IPS-NIHi11 (cell line): ENCODE measurements at regions not wholly inside any gene's neighbourhood (a gene's known extent, or its start where the extent isn't known, plus 50 kb on each side); places are given as distances from the start of the nearest gene placed in this dataset.
"Not testable (repeated sequence)": the region's sequence is repeated elsewhere in the genome, so short reads cannot be mapped to it uniquely, and the experiment has no call there.

Source experiments
- DNase-seq: peaks from one replicate; pipeline ENCODE4 v3.0.0; 2012; ENCODE audit warnings: mixed read lengths, low spot score

GRCh38 chr13:80550971-80551441, 210.1 kb upstream of the SPRY2 start:
- DNase-seq = no peak

- DNase-seq = no peak
Observed at GRCh38 chr13:80548915-80549314, 208.0 kb upstream of the SPRY2 start.

DNA sequence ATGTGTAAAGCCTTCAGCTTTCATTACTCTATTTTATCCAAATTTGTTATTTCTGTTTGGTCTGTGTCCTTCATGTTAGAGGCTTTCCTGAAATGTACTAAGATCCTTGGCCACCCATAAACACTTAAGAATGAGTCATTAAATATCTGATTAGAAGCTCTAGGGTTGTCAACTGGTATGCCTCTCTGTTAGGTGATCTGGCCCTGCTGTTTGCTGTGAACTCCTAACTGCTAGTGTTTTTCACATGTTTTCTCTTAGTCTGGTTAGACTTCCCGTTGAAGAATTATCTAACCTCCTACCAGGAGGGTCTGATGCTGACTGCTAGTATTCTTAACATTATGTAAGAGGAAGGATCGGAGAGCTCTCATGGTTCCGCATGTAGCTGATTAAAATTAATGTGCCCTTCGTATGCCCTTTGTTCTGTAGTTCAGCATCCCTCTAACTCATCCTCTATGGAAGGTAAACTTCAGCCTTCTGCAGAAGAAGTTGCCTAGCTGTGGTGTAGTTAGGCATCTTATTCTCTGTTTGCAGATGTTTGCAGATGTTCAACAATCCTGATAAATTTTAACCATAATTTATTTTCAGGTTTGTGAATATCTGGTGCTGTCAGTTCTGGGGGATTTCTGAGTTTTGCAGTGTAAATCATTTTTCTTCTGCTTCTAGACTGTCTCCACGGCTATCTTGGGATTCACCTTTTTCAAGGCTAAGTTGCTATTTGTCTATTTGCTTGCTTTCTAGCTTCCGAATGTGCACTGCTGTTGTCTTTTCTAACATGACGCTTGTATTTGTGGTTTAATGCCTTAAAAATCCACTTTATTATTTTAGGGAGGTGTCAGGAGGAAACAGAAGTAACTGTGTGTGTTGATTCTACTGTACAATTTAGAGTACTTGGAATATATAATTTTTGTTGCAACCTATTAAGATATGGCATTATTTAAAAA, 207.2 kb upstream of the SPRY2 start:
- no peak for DNase-seq

- no peak for DNase-seq
Observed at GRCh38 chr13:80547341-80547740, 206.4 kb upstream of the SPRY2 start.

GRCh38 chr13:80533175-80533574, 192.2 kb upstream of the SPRY2 start:
- DNase-seq = no peak

GRCh38 chr13:80530902-80531301, 190.0 kb upstream of the SPRY2 start:
- DNase-seq = no peak

DNA sequence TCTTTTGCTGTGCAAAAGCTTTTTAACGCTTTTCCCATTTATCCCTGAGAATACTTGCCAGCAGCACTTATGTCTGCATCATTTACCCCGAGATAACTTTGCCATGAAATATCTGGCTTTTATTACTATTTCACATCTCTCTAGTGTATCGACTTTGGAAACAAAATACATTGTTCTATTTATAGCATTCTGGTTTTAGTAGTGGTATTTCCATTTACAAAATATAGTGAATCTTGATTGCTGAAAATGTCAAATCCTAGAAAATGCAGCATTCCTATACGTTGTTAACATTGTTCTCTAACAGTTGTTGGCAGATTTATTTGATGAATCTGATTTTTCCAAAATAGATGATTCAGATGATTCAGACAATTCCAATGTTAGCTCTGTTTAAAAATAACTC, 189.3 kb upstream of the SPRY2 start:
- DNase-seq = no peak

- no peak for DNase-seq
Observed at GRCh38 chr13:80529734-80530133, 188.8 kb upstream of the SPRY2 start.

GRCh38 chr13:80528733-80529132, 187.8 kb upstream of the SPRY2 start:
- DNase-seq = no peak

- no peak for DNase-seq
Observed at GRCh38 chr13:80527400-80527799, 186.5 kb upstream of the SPRY2 start.

DNA sequence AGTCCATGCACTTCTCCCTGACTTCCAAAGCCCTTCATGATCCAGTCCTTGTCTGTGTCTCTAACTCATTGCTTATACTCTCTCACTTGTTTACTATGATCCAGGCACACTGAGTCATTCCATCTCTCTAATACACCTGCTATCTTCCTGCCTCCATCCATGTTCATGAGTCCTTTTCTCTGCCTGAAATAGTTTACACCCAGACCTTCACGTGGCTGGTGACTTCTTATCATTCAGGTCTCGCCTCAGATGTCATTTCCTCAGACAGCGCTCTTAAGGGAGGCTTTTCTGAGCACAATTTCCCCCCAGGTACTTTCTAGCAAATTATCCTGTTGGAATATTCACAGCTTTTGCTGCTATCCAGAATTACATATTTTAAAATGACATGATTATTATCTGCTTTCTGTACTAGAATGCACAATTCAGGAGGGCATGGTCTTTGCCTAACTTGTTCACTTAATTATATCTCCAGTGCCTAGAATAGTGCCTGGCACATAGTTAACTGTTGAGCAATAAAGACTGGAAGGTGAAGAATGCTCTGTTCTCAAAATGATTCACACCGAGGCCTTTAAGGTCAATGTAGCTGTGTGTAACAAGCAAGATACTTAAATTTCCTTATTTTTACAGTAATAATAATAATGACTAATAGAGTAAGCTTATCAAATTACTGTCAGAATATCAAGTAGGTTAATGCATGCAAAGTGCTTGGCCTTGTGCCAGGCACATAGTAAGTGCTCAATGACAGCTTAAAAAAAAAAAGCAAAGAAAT, 183.7 kb upstream of the SPRY2 start:
- no peak for DNase-seq

DNA sequence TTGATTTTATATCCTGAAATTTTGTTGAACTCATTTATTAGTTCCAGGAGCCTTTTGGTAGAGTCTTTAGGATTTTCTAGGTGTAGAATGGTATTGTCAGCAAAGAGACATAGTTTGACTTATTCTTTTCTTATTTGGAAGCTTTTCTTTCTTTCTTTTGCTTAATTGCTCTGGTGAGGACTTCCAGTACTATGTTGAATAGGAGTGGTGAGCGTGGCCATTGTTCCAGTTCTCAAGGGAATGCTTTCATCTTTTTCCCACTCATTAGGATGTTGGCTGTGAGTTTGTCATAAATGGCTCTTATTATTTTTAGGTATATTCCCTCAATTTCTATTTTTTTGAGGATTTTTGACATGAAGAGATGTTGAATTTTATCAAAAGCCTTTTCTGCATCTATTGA, 182.2 kb upstream of the SPRY2 start:
- DNase-seq = no peak

GRCh38 chr13:80522463-80522862, 181.5 kb upstream of the SPRY2 start:
- DNase-seq = not testable (repeated sequence)

DNA sequence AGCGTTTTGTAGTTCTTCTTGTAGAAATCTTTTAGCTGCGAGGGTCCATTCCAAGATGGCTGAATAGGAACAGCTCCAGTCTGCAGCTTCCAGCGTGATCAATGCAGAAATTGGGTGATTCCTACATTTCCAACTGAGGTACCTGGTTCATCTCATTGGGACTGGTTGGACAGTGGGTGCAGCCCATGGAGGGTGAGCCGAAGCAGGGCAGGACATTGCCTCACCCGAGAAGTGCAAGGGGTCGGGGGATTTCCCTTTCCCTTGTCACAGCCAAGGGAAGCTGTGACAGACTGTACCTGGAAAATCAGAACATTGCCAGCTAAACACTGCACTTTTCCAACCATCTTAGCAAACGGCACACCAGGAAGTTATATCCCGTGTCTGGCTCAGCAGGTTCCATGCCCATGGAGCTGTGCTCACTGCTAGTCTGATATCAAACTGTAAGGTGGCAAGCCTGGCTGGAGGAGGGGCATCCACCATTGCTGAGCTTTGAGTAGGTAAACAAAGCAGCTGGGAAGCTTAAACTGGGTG, 176.0 kb upstream of the SPRY2 start:
- no peak for DNase-seq

- no peak for DNase-seq
Observed at GRCh38 chr13:80515296-80515695, 174.4 kb upstream of the SPRY2 start.

DNA sequence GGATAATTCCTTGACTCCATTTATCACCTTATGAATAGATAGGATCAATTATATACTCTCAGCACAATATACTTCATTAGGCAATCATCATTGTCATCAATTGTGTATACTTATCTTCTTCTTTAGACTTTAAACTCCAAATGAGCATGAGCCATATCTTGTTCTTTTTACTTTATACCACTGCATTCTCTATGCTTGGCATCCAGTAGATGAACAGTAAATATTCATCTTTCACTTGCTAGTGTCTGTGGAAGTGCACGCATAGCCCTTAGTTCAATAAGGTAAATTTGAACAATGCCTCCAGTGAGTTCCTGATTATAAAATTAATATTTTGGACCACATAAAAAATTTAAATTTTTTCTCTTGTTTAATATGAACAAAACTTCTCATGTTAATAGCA, 172.3 kb upstream of the SPRY2 start:
- no peak for DNase-seq

DNA sequence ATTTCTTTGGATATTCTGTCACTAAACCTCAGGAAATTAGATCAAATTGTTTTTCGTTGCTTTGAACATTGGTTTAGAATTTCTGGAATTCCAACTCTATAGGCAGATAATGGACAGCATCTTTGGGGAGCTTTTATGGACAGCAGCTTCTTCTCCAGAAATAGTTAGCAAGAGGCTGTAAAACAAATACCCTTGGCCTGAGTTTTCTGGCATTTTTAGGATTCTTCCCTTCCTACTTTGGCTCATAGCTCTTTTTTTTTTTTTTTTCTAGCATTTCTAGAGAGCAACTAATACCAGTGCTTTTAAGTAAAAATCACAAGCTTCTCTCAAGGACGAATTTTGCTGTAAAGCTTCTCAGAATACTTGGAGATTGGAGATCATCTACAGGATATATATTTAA, 169.8 kb upstream of the SPRY2 start:
- no peak for DNase-seq

DNA sequence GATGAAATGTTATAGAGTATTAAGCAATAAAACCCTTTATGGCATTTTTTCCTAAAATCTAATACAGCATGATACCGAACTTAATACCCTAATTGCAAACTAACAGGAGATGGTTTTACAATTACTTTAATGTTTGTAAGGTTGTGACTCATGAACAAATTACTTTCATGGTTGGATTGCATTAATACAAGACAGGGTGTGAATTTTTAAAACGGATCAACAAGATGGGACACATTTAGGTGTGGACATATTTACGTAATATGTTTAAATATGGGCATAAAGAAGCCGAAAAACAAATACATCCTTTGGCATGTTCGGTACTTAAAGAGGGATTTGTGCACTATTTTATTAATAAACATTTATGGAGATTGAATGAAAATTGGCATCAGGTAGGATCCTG, 168.3 kb upstream of the SPRY2 start:
- DNase-seq = no peak

- DNase-seq = no peak
Observed at GRCh38 chr13:80508031-80508430, 167.1 kb upstream of the SPRY2 start.

DNA sequence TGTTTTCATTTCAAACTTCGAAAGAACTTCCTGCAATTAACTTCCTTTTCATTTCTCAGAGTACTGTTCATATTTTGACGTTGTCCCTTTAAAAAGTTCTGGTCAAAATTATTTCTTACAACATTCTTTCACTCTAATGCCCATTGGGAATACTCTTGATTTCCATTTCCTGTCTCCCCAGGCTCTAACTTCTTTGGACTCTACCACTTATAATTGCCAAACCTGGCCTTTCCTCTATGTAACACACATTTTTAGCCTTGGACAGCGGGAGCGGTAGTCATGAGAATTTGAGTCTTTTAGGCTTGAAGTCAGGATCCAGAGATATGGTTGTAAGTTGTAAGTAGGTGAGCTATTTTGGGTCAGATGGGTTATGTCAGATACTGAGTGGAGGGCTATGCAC, 163.5 kb upstream of the SPRY2 start:
- no peak for DNase-seq

DNA sequence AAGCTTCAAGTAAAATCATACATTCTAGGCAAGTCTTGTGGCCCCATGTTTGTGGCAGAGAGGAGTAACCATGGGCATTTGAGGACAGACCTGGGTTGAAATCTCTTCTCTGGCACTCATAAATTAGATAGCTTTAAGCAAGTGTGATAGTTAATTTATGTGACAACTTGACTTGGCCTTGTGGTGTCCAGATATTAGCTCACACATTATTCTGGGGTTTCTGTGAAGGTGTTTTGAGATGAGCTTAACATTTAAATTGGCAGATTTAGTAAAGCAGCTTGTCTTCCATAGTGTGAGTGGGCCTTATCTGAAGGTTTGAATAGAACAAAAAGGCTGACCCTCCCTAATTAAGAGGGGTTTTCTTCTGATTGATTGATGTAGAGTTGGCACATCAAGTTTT, 161.4 kb upstream of the SPRY2 start:
- DNase-seq = no peak

- DNase-seq = no peak
Observed at GRCh38 chr13:80501556-80501955, 160.6 kb upstream of the SPRY2 start.
